Fibroblast of lung (primary cell): ENCODE measurements at regions not wholly inside any gene's neighbourhood (a gene's known extent, or its start where the extent isn't known, plus 50 kb on each side); places are given as distances from the start of the nearest gene placed in this dataset.

Experiments used
- DNase-seq, 2 donors: peaks; one replicate each; pipeline versions ENCODE4 v3.0.0 to v3.0.0-alpha.2; 2010; ENCODE audit warnings: low read depth in 2 of 2
- H2AFZ ChIP-seq: 2 replicates; pipeline ENCODE4 v1.5.1; 2012; ENCODE audit warnings: low read length, control low read depth, inconsistent platforms
- H3K27ac ChIP-seq: 2 replicates; pipeline ENCODE4 v1.5.1; 2011; ENCODE audit warnings: low read length, control low read depth; ENCODE audit not compliant: insufficient read depth
- H3K27me3 ChIP-seq: 2 replicates; pipeline ENCODE4 v1.5.1; 2011; ENCODE audit warnings: mild to moderate bottlenecking, low read length; ENCODE audit not compliant: control insufficient read depth, insufficient read depth
- H3K36me3 ChIP-seq: 2 replicates; pipeline ENCODE4 v1.5.1; 2011; ENCODE audit warnings: low read length; ENCODE audit not compliant: control insufficient read depth, insufficient read depth
- H3K4me1 ChIP-seq: 2 replicates; pipeline ENCODE4 v1.5.1; 2011; ENCODE audit warnings: low read length; ENCODE audit not compliant: control insufficient read depth, insufficient read depth; ENCODE audit errors: extremely low read depth
- H3K4me2 ChIP-seq: 2 replicates; pipeline ENCODE4 v1.5.1; 2011; ENCODE audit warnings: low read length, control low read depth; ENCODE audit not compliant: insufficient read depth; ENCODE audit errors: extremely low read depth
- H3K4me3 ChIP-seq, 4 experiments: fragments of 200-600 bp in 1 of 4; sonication (generic) in 1 of 4; replicated peaks in 1 of 4; 2 replicates each; pipeline ENCODE4 v1.5.1; 2011 to 2016; ENCODE audit warnings: low read length in 4 of 4, low read depth in 3 of 4, mild to moderate bottlenecking in 3 of 4, control low read depth in 2 of 4, inconsistent platforms in 1 of 4, mixed read lengths in 1 of 4; ENCODE audit not compliant: insufficient read depth in 1 of 4; ENCODE audit errors: control extremely low read depth in 1 of 4
- H3K79me2 ChIP-seq: 2 replicates; pipeline ENCODE4 v1.5.1; 2012; ENCODE audit warnings: mild to moderate bottlenecking, low read length, inconsistent platforms; ENCODE audit not compliant: control insufficient read depth, insufficient read depth
- H3K9ac ChIP-seq: 2 replicates; pipeline ENCODE4 v1.5.1; 2011; ENCODE audit warnings: mild to moderate bottlenecking, low read length, control low read depth; ENCODE audit not compliant: insufficient read depth
- H3K9me3 ChIP-seq: 2 replicates; pipeline ENCODE4 v1.5.1; 2012; ENCODE audit warnings: low read depth, low read length; ENCODE audit not compliant: control insufficient read depth, insufficient read depth
- H4K20me1 ChIP-seq: 2 replicates; pipeline ENCODE4 v1.5.1; 2011; ENCODE audit warnings: low read length; ENCODE audit not compliant: control insufficient read depth, insufficient read depth; ENCODE audit errors: extremely low read depth
- CTCF ChIP-seq, 2 donors: IDR thresholded peaks in 1 of 2; conservative IDR thresholded peaks in 1 of 2; 1 replicate in 1 of 2; 2 replicates in 1 of 2; pipeline ENCODE4 v1.5.1; 2011 to 2012; ENCODE audit warnings: low read length in 2 of 2, control low read depth in 1 of 2, inconsistent platforms in 1 of 2, low read depth in 1 of 2, mild to moderate bottlenecking in 1 of 2
- EZH2 ChIP-seq: IDR thresholded peaks from 2 replicates; pipeline ENCODE4 v1.5.1; 2012; ENCODE audit warnings: low read length, control low read depth, mild to moderate bottlenecking; ENCODE audit errors: missing control alignments

DNA sequence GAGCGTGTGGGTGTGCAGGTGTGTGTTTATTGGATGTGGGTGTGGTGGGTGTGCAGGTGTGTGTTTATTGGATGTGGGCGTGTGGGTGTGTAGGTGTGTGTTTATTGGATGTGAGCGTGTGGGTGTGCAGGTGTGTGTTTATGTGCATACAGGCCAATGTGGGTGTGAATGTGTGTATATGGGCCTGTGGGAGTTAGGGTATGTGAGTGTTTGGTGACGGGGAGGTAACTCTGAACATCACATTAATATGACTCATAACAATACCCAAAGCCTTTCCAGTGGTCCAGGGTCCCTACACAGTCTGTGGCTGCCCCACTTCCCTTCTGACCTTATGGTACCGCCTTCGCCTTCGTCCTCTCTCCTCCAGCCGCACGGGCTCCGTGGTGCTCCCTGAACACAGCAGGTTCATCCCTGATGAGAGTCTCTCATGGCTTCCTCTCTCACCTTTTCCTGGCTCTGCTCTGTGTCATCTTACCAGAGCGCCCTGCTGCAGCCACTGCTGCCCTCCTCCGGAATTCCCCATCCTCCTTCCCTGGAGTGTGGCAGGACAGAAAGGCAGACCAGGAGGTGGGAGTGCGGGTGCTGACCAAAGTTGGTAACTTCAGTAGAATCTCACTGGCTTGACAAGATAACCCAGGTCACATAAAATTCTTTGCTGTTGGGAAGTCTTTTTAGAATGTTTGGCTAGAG is 80.0 kb downstream of the SLC2A10 start:
- H2AFZ ChIP-seq, result no peak overlapping the region
- H3K4me1 ChIP-seq, result no peaks in the 10 kb centered on the region
- no peaks in the 10 kb centered on the region for H4K20me1 ChIP-seq
- TF ChIP-seq CTCF (conservative IDR thresholded peaks at IDR 0.05 in 1 of 2, IDR thresholded peaks at IDR 0.05 in 1 of 2; ENCODE audit: low read depth in 1 of 2, low read length in 2 of 2) (no peak), EZH2 (no peak)
- H3K79me2 ChIP-seq, result no peaks in the 10 kb centered on the region
- H3K27ac ChIP-seq, result no peak overlapping the region
- H3K4me3 ChIP-seq, result no peak overlapping the region
- H3K36me3 ChIP-seq, result no peaks in the 10 kb centered on the region
- H3K27me3 ChIP-seq, result no peaks in the 10 kb centered on the region
- no peak overlapping the region for H3K4me2 ChIP-seq
- no peak overlapping the region for H3K9ac ChIP-seq
- H3K9me3 ChIP-seq, result no peaks in the 10 kb centered on the region
- DNase-seq, result no peak

GRCh38 chr20:46791722-46792416 is 82.4 kb downstream of the SLC2A10 start:
- no peaks in the 10 kb centered on the region for H3K9me3 ChIP-seq
- H3K4me1 ChIP-seq, result no peaks in the 10 kb centered on the region
- no peak overlapping the region for H3K4me2 ChIP-seq
- H2AFZ ChIP-seq, result no peak overlapping the region
- TF ChIP-seq EZH2 (no peak), CTCF (conservative IDR thresholded peaks at IDR 0.05 in 1 of 2, IDR thresholded peaks at IDR 0.05 in 1 of 2; ENCODE audit: low read depth in 1 of 2, low read length in 2 of 2) (no peak)
- H3K9ac ChIP-seq, result no peak overlapping the region
- H3K27me3 ChIP-seq, result no peaks in the 10 kb centered on the region
- H4K20me1 ChIP-seq, result no peaks in the 10 kb centered on the region
- DNase-seq, result no peak
- H3K4me3 ChIP-seq, result no peak overlapping the region
- H3K27ac ChIP-seq, result no peak overlapping the region
- H3K79me2 ChIP-seq, result no peaks in the 10 kb centered on the region
- no peaks in the 10 kb centered on the region for H3K36me3 ChIP-seq

DNA sequence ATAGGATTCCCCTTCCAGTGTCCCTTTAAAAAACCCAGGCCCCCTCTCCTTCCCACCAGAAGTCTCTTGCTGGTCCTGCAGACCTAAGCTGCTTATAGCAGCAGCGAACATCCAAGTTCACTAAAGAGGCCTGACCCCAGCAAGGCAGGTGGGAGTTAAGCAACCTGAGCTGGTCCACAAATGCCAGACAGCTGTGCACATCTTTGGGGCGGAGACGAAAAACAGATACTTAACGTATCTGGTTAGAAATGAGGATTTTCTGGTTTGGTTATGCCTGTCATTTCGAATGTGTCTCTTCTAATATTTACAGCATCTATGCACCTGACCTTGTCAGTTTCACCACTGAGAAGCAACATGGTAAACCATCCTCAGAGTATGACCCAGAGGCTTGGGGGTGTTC is 87.8 kb downstream of the SLC2A10 start:
- Histone ChIP-seq H3K4me3 (no peak overlapping the region), H3K4me1 (no peaks in the 10 kb centered on the region), H3K27ac (no peak overlapping the region), H3K27me3 (no peaks in the 10 kb centered on the region), H3K9ac (no peak overlapping the region), H2AFZ (no peak overlapping the region), H3K36me3 (no peaks in the 10 kb centered on the region), H3K4me2 (no peak overlapping the region), H3K79me2 (no peaks in the 10 kb centered on the region), H4K20me1 (no peaks in the 10 kb centered on the region), H3K9me3 (no peaks in the 10 kb centered on the region)
- DNase-seq, result no peak
- TF ChIP-seq EZH2 (no peak), CTCF (conservative IDR thresholded peaks at IDR 0.05 in 1 of 2, IDR thresholded peaks at IDR 0.05 in 1 of 2; ENCODE audit: low read depth in 1 of 2, low read length in 2 of 2) (no peak)
